HepG2 (cell line): ENCODE measurements at regions not wholly inside any gene's neighbourhood (a gene's known extent, or its start where the extent isn't known, plus 50 kb on each side); places are given as distances from the start of the nearest gene placed in this dataset.

Experiments used
- GABPA ChIP-seq, 2 experiments: IDR thresholded peaks; 2 replicates each; pipeline ENCODE4 v1.6.1; 2011 to 2016; ENCODE audit warnings: low read depth in 2 of 2, low read length in 1 of 2, missing biosample characterization in 1 of 2, missing genetic modification characterization in 1 of 2
- GATA4 ChIP-seq: sonication (generic); IDR thresholded peaks from 2 replicates; pipeline ENCODE4 v1.6.1; 2016; ENCODE audit warnings: antibody characterized with exemption, low read depth, borderline replicate concordance
- HHEX ChIP-seq: IDR thresholded peaks from 2 replicates; pipeline ENCODE4 v1.6.1; 2016; ENCODE audit warnings: control low read depth
- HNF4A ChIP-seq: sonication (generic); formaldehyde crosslinking; IDR thresholded peaks from 2 replicates; pipeline ENCODE4 v1.4.0; 2020; ENCODE audit warnings: missing genetic modification reagents
- KDM3A ChIP-seq: IDR thresholded peaks from 2 replicates; pipeline ENCODE4 v1.6.1; 2018; ENCODE audit warnings: low read depth, missing compliant biosample characterization
- MEF2D ChIP-seq: sonication (generic); formaldehyde crosslinking; IDR thresholded peaks from 2 replicates; pipeline ENCODE4 v1.5.1; 2020; ENCODE audit warnings: mild to moderate bottlenecking, missing genetic modification reagents
- MIXL1 ChIP-seq: IDR thresholded peaks from 2 replicates; pipeline ENCODE4 v1.6.1; 2016
- NFKBIZ ChIP-seq: IDR thresholded peaks from 2 replicates; pipeline ENCODE4 v1.6.1; 2018; ENCODE audit warnings: missing genetic modification reagents, missing compliant biosample characterization
- PITX1 ChIP-seq: sonication (generic); formaldehyde crosslinking; IDR thresholded peaks from 2 replicates; pipeline ENCODE4 v1.5.1; 2020; ENCODE audit warnings: mild to moderate bottlenecking, missing genetic modification reagents
- SNAPC2 ChIP-seq: sonication (generic); formaldehyde crosslinking; IDR thresholded peaks from 2 replicates; pipeline ENCODE4 v1.8.1; 2022; ENCODE audit warnings: mild to moderate bottlenecking, missing genetic modification reagents
- TEAD3 ChIP-seq: optimal IDR thresholded peaks from 2 replicates; pipeline ENCODE3; 2016; ENCODE audit warnings: borderline replicate concordance
- THAP11 ChIP-seq: IDR thresholded peaks from 2 replicates; pipeline ENCODE4 v1.6.1; 2016; ENCODE audit warnings: missing biosample characterization, missing genetic modification reagents
- ZKSCAN5 ChIP-seq: sonication (generic); formaldehyde crosslinking; IDR thresholded peaks from 2 replicates; pipeline ENCODE4 v1.5.1; 2020; ENCODE audit warnings: mild to moderate bottlenecking, missing genetic modification reagents
- TF ChIP-seq, protein P1 (sequence below): sonication (generic); formaldehyde crosslinking; IDR thresholded peaks from 2 replicates; pipeline ENCODE4 v1.4.0; 2020; ENCODE audit warnings: missing genetic modification reagents
- TF ChIP-seq, protein P2 (sequence below): sonication (generic); formaldehyde crosslinking; conservative IDR thresholded peaks from 2 replicates; pipeline ENCODE4 v1.4.0; 2020; ENCODE audit warnings: missing genetic modification reagents
- TF ChIP-seq, protein P3 (sequence below): sonication (generic); formaldehyde crosslinking; IDR thresholded peaks from 2 replicates; pipeline ENCODE4 v1.4.0; 2020; ENCODE audit warnings: missing genetic modification reagents, mild to moderate bottlenecking, borderline replicate concordance
- TF ChIP-seq, protein P4 (sequence below): sonication (generic); formaldehyde crosslinking; IDR thresholded peaks from 2 replicates; pipeline ENCODE4 v1.5.1; 2020; ENCODE audit warnings: missing genetic modification reagents, mild to moderate bottlenecking, borderline replicate concordance
- TF ChIP-seq, protein P5 (sequence below): sonication (generic); formaldehyde crosslinking; IDR thresholded peaks from 2 replicates; pipeline ENCODE4 v1.4.0; 2020; ENCODE audit warnings: missing genetic modification reagents
- TF ChIP-seq, protein P6 (sequence below): IDR thresholded peaks from 2 replicates; pipeline ENCODE4 v1.6.1; 2016; ENCODE audit warnings: mild to moderate bottlenecking

DNA sequence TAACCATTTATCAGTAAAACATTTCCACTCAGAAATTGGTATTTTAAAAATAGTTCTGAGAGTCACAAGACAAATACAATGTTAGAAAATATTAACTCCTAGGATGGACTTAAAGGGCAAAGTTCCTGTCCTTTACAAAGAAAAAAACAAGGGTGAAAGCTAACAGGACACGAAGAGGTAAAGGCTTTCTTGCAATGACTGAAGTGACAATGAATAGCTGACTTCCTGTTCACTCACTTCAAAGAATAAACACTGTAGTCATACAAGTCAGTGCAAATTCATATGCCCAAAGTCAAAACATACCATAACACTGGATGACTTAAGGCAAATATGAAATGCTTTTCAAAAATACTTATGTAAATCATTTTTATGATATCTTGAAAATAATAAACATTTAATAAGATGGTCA lies 1389.8 kb upstream of the ALCAM start (continued):
- TF ChIP-seq GATA4, result peak; percentile 32; the same call in 1 of the 2 replicates
- TF ChIP-seq, protein P1, sequence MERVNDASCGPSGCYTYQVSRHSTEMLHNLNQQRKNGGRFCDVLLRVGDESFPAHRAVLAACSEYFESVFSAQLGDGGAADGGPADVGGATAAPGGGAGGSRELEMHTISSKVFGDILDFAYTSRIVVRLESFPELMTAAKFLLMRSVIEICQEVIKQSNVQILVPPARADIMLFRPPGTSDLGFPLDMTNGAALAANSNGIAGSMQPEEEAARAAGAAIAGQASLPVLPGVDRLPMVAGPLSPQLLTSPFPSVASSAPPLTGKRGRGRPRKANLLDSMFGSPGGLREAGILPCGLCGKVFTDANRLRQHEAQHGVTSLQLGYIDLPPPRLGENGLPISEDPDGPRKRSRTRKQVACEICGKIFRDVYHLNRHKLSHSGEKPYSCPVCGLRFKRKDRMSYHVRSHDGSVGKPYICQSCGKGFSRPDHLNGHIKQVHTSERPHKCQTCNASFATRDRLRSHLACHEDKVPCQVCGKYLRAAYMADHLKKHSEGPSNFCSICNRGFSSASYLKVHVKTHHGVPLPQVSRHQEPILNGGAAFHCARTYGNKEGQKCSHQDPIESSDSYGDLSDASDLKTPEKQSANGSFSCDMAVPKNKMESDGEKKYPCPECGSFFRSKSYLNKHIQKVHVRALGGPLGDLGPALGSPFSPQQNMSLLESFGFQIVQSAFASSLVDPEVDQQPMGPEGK (CRISPR knock-in tag), result no peak
- TF ChIP-seq ZKSCAN5, result no peak
- peak; percentile 97 for TF ChIP-seq MEF2D (CRISPR knock-in tag)
- TF ChIP-seq THAP11, result peak; percentile 74
- TF ChIP-seq, protein P2, sequence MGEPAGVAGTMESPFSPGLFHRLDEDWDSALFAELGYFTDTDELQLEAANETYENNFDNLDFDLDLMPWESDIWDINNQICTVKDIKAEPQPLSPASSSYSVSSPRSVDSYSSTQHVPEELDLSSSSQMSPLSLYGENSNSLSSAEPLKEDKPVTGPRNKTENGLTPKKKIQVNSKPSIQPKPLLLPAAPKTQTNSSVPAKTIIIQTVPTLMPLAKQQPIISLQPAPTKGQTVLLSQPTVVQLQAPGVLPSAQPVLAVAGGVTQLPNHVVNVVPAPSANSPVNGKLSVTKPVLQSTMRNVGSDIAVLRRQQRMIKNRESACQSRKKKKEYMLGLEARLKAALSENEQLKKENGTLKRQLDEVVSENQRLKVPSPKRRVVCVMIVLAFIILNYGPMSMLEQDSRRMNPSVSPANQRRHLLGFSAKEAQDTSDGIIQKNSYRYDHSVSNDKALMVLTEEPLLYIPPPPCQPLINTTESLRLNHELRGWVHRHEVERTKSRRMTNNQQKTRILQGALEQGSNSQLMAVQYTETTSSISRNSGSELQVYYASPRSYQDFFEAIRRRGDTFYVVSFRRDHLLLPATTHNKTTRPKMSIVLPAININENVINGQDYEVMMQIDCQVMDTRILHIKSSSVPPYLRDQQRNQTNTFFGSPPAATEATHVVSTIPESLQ, result no peak
- peak; percentile 78 for TF ChIP-seq TEAD3 (CRISPR knock-in tag)
- peak; percentile 98 for TF ChIP-seq HNF4A
- TF ChIP-seq MIXL1 (CRISPR knock-in tag), result peak; percentile 90; the same call in 1 of the 2 replicates
- TF ChIP-seq, protein P3, sequence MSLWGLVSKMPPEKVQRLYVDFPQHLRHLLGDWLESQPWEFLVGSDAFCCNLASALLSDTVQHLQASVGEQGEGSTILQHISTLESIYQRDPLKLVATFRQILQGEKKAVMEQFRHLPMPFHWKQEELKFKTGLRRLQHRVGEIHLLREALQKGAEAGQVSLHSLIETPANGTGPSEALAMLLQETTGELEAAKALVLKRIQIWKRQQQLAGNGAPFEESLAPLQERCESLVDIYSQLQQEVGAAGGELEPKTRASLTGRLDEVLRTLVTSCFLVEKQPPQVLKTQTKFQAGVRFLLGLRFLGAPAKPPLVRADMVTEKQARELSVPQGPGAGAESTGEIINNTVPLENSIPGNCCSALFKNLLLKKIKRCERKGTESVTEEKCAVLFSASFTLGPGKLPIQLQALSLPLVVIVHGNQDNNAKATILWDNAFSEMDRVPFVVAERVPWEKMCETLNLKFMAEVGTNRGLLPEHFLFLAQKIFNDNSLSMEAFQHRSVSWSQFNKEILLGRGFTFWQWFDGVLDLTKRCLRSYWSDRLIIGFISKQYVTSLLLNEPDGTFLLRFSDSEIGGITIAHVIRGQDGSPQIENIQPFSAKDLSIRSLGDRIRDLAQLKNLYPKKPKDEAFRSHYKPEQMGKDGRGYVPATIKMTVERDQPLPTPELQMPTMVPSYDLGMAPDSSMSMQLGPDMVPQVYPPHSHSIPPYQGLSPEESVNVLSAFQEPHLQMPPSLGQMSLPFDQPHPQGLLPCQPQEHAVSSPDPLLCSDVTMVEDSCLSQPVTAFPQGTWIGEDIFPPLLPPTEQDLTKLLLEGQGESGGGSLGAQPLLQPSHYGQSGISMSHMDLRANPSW (CRISPR knock-in tag), result peak; percentile 50; the same call in 1 of the 2 replicates
- TF ChIP-seq, protein P4, sequence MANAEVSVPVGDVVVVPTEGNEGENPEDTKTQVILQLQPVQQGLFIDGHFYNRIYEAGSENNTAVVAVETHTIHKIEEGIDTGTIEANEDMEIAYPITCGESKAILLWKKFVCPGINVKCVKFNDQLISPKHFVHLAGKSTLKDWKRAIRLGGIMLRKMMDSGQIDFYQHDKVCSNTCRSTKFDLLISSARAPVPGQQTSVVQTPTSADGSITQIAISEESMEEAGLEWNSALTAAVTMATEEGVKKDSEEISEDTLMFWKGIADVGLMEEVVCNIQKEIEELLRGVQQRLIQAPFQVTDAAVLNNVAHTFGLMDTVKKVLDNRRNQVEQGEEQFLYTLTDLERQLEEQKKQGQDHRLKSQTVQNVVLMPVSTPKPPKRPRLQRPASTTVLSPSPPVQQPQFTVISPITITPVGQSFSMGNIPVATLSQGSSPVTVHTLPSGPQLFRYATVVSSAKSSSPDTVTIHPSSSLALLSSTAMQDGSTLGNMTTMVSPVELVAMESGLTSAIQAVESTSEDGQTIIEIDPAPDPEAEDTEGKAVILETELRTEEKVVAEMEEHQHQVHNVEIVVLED (CRISPR knock-in tag), result 0 out of 2 replicates have a peak, but pooled peaks have one; percentile 13
- TF ChIP-seq, protein P5, sequence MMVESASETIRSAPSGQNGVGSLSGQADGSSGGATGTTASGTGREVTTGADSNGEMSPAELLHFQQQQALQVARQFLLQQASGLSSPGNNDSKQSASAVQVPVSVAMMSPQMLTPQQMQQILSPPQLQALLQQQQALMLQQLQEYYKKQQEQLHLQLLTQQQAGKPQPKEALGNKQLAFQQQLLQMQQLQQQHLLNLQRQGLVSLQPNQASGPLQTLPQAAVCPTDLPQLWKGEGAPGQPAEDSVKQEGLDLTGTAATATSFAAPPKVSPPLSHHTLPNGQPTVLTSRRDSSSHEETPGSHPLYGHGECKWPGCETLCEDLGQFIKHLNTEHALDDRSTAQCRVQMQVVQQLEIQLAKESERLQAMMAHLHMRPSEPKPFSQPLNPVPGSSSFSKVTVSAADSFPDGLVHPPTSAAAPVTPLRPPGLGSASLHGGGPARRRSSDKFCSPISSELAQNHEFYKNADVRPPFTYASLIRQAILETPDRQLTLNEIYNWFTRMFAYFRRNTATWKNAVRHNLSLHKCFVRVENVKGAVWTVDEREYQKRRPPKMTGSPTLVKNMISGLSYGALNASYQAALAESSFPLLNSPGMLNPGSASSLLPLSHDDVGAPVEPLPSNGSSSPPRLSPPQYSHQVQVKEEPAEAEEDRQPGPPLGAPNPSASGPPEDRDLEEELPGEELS (CRISPR knock-in tag), result peak; percentile 92
- TF ChIP-seq PITX1 (CRISPR knock-in tag), result peak; percentile 34; the same call in 1 of the 2 replicates
- 0 out of 2 replicates have a peak, but pooled peaks have one; percentile 34 for TF ChIP-seq SNAPC2
- TF ChIP-seq NFKBIZ (CRISPR knock-in tag), result 0 out of 2 replicates have a peak, but pooled peaks have one; percentile 57
- peak; percentile 81; the same call in 1 of the 2 replicates for TF ChIP-seq HHEX (CRISPR knock-in tag)
- TF ChIP-seq, protein P6, sequence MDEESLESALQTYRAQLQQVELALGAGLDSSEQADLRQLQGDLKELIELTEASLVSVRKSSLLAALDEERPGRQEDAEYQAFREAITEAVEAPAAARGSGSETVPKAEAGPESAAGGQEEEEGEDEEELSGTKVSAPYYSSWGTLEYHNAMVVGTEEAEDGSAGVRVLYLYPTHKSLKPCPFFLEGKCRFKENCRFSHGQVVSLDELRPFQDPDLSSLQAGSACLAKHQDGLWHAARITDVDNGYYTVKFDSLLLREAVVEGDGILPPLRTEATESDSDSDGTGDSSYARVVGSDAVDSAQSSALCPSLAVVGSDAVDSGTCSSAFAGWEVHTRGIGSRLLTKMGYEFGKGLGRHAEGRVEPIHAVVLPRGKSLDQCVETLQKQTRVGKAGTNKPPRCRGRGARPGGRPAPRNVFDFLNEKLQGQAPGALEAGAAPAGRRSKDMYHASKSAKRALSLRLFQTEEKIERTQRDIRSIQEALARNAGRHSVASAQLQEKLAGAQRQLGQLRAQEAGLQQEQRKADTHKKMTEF (CRISPR knock-in tag), result peak; percentile 77; the same call in 1 of the 2 replicates
- no peak for TF ChIP-seq GABPA (IDR thresholded peaks at IDR 0.05; ENCODE audit: low read depth, low read length)
- TF ChIP-seq GABPA (CRISPR knock-in tag; IDR thresholded peaks at IDR 0.05; ENCODE audit: low read depth), result peak; percentile 79
- TF ChIP-seq KDM3A, result 0 out of 2 replicates have a peak, but pooled peaks have one; percentile 60
